GM12874 (cell line): ENCODE measurements at regions not wholly inside any gene's neighbourhood (a gene's known extent, or its start where the extent isn't known, plus 50 kb on each side); places are given as distances from the start of the nearest gene placed in this dataset.

ENCODE experiments used
- CTCF ChIP-seq: IDR thresholded peaks from 2 replicates; pipeline ENCODE4 v1.5.1; 2011; ENCODE audit warnings: low read depth, mild to moderate bottlenecking, control low read depth, low read length, moderate library complexity; ENCODE audit not compliant: insufficient read depth

DNA sequence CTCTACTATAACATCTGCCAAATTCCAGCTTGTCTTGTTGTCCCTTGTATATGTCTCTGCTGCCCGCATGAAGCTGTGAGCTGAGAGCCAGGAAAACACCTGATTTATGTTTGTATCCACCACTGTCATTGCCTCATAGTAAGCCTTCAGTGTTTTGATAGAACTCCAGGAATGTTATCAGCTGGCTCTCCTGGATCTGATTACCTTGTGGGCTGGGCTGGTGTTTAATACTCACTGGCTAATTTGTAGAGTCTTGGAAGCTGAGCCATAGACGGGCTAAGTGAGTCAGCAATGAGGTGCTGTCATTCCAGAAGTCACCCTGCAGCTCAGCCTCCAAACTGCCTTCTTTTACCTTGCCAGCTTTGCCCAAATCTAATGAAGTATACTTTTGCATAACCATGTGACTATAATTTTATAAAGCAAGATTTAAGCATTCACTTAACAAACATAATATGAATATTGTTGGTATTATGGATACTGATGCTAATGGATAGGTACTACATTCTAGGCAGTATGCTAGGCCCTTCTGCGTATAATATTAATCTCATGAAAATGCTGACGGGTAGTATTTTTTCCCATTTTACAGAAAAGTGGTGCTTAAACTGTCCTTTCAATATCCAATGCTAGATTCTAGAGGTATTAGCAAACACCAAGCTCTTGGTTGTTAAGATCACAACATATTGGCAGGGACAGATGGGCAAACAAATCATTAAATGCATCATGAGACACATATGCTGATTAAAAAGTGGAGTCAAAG is 62.7 kb upstream of the GATA6 start:
- TF ChIP-seq CTCF: no peak

GRCh38 chr18:22108674-22109073 is 60.7 kb upstream of the GATA6 start:
- no peak for TF ChIP-seq CTCF

- no peak for TF ChIP-seq CTCF
Observed at GRCh38 chr18:22109535-22109934, 59.9 kb upstream of the GATA6 start.

DNA sequence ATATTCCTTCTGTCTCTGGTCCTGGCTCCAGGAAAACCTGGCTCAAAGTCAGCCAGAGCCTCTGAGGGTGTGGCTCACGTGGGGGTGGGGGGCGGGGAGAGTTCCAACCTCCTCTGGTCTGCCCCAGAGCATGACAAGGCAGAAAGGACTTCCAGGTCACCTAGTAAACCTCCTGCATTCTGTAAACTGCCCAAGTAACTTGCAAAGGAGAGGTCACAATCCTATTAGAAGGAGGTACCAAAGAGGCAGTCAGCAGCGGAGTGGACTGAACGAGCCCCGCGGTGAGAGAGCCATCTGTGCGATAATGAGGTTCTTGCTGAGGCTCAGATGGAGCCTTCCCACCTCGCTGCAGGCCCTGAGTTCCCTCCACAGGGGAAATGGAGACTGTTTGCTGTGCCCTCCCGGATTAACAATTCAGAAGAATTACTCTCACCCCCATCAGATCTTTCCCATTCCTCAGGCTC is 58.9 kb upstream of the GATA6 start:
- TF ChIP-seq CTCF: no peak

GRCh38 chr18:22112215-22112614 is 57.2 kb upstream of the GATA6 start:
- no peak for TF ChIP-seq CTCF

DNA sequence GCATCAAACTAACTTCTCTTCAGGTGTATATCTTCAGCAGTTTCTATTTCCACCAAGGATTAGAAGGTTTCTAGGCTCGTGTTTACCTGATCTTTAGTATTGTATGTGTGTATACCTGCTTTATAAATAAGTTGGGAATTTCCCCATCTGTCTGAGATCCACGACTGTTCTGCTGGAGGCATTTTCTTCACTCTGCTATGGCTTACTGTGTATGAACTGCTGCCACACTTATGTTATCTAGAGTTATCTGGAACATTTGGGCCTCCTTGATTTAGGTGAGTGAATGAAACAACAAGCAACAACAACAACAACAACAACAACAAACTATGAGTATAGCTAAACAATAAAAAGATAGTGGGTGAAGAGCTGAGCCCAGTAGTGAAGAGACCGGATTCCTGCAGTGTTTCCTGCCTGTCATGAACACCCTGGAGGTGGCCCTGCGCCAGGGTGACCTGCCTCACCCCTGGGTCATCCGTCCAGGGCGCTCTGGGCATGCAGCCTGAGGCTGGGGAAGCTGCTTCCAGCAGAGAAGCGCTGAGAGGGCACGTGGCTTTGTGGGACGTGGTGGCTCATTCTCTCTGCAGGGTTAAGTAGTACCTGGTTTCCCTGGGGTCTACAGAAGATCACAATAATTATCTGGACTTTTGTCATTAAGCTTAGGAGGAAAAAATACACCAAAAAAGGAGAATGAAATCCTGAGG is 56.1 kb upstream of the GATA6 start:
- TF ChIP-seq CTCF: no peak

DNA sequence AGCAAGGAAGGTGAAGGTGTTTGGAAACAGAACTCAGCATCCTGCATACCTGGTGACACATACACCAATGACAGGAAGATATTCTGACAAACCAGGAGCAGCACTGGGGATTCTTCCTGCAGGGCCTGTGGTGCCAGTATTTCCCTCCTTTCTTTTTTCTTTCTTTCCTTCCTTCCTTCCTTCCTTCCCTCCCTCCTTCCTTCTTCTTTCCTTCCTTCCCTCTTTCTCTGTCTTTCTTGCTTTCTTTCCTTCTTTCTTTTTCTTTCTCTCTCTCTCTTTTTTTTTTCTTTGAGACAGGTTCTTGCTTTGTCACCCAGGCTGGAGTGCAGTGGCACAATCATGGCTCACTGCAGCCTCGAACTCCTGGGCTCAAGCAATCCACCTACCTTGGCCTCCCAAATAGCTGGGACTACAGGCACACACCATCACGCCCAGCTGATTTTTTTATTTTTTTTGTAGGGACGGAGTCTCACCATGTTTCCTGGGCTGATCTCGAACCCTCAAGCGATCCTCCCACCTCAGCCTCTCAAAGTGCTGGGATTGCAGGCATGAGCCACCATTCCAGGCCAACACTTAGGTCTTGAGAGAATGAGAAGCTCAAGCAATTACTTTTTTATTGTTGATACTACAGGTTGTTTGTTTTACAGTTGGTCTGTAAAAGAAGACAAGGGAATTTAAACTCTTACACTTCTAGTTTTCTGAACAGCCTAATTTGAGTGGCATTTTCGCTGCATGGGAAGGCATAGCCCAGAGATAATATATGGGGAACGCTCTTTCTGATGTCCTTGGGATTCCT is 54.7 kb upstream of the GATA6 start:
- TF ChIP-seq CTCF: no peak
